Common myeloid progenitor, CD34-positive (primary cell): ENCODE measurements at regions not wholly inside any gene's neighbourhood (a gene's known extent, or its start where the extent isn't known, plus 50 kb on each side); places are given as distances from the start of the nearest gene placed in this dataset.

ENCODE experiments used
- CTCF ChIA-PET: fragments of 350-600 bp; sonication (Branson Sonifier 250); formaldehyde crosslinking; loops from one replicate; lab custom pipeline; 2021; ENCODE audit warnings: antibody characterized with exemption; lab: Charles Lee
- POLR2A ChIA-PET: fragments of 350-600 bp; sonication (Branson Sonifier 250); formaldehyde crosslinking; loops from one replicate; lab custom pipeline; 2021; ENCODE audit warnings: antibody characterized with exemption; lab: Charles Lee
- DNase-seq, 3 donors: peaks; one replicate each; pipeline versions ENCODE4 v3.0.0 to v3.0.0-alpha.2; 2013
- H3K27ac ChIP-seq, 2 experiments: 1 replicate in 1 of 2; 2 replicates in 1 of 2; pipeline ENCODE4 v1.7.0; 2013; ENCODE audit warnings: inconsistent platforms in 2 of 2, low read length in 2 of 2, mild to moderate bottlenecking in 2 of 2, low read depth in 1 of 2, moderate library complexity in 1 of 2; ENCODE audit not compliant: severe bottlenecking in 2 of 2, insufficient read depth in 1 of 2, poor library complexity in 1 of 2
- H3K27me3 ChIP-seq, 5 experiments: replicated peaks in 2 of 5; 1 replicate in 3 of 5; 2 replicates in 2 of 5; pipeline versions ENCODE4 v1.6.1 to v1.7.0; 2013; ENCODE audit warnings: low read length in 4 of 5, mild to moderate bottlenecking in 2 of 5, moderate library complexity in 2 of 5, inconsistent platforms in 1 of 5; ENCODE audit not compliant: insufficient read depth in 5 of 5, control insufficient read depth in 4 of 5
- H3K36me3 ChIP-seq, 4 experiments: 1 replicate in 2 of 4; 2 replicates in 2 of 4; pipeline versions ENCODE4 v1.6.1 to v1.7.0; 2013; ENCODE audit warnings: low read length in 3 of 4, control low read depth in 1 of 4, mild to moderate bottlenecking in 1 of 4; ENCODE audit not compliant: control insufficient read depth in 4 of 4, insufficient read depth in 4 of 4
- H3K4me1 ChIP-seq, 4 experiments: 1 replicate in 3 of 4; 2 replicates in 1 of 4; pipeline versions ENCODE4 v1.6.1 to v1.7.1; 2013; ENCODE audit warnings: low read length in 3 of 4, mild to moderate bottlenecking in 3 of 4, control low read depth in 1 of 4, inconsistent platforms in 1 of 4, moderate library complexity in 1 of 4; ENCODE audit not compliant: control insufficient read depth in 4 of 4, insufficient read depth in 4 of 4; ENCODE audit errors: control extremely low read depth in 1 of 4
- H3K4me3 ChIP-seq, 7 experiments: 1 replicate in 4 of 7; 2 replicates in 3 of 7; pipeline versions ENCODE4 v1.5.1 to v1.7.0; 2013; ENCODE audit warnings: mild to moderate bottlenecking in 7 of 7, low read length in 6 of 7, moderate library complexity in 6 of 7, inconsistent platforms in 2 of 7, low read depth in 2 of 7, control low read depth in 1 of 7; ENCODE audit not compliant: insufficient read depth in 4 of 7, control insufficient read depth in 1 of 7; ENCODE audit errors: extremely low read depth in 1 of 7
- H3K9me3 ChIP-seq, 5 experiments: 1 replicate in 4 of 5; 2 replicates in 1 of 5; pipeline versions ENCODE4 v1.6.1 to v1.7.1; 2013; ENCODE audit warnings: low read length in 4 of 5, mild to moderate bottlenecking in 2 of 5, inconsistent platforms in 1 of 5, low read depth in 1 of 5, moderate library complexity in 1 of 5; ENCODE audit not compliant: control insufficient read depth in 4 of 5, insufficient read depth in 2 of 5; ENCODE audit errors: control extremely low read depth in 1 of 5
- WGBS: methylation state at CpG from one replicate; pipeline ENCODE4 v1.1.5; 2013; ENCODE audit not compliant: insufficient coverage; 5-methylcytosine and 5-hydroxymethylcytosine counted together

- 100% methylated on average over 1 of the region's 8 CpGs for WGBS
- Histone ChIP-seq H3K9me3 (peaks cover 0 to 13% (median 1%) of the 10 kb centered on the region in 5 experiments), H3K36me3 (no peaks in the 10 kb centered on the region), H3K4me1 (no peaks in the 10 kb centered on the region), H3K27ac (no peak overlapping the region), H3K27me3 (no peaks in the 10 kb centered on the region), H3K4me3 (no peak overlapping the region)
- CTCF ChIA-PET, result no interaction called here
- DNase-seq, result no peak
- POLR2A ChIA-PET, result no interaction called here
These were observed 160.3 kb upstream of the NEBL start for GRCh38 chr10:21057436-21057835.

DNA sequence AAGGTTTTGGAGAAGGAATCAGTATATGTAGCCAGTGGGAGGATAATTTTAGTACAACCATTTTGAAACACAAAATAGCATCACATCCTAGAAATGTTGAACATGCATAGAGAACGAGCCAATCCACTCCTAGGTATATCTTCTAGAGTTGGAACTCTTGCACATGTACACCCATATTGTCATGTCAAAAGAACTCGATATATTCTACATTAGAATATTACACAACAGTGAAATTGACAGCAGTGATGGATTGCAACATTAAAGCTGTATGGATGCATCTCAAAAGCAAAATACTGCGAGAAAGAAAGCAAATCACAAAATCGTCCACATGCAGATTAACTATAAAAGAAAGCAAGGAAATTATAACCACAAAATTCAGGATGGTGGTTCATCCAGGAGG lies 159.3 kb upstream of the NEBL start:
- 100% methylated on average over 1 of the region's 4 CpGs for WGBS
- ChIA-PET POLR2A (no interaction called here), CTCF (no interaction called here)
- H3K9me3 ChIP-seq, result peaks cover 0 to 13% (median 1%) of the 10 kb centered on the region in 5 experiments
- no peak overlapping the region for H3K27ac ChIP-seq
- no peaks in the 10 kb centered on the region for H3K27me3 ChIP-seq
- no peak for DNase-seq
- no peaks in the 10 kb centered on the region for H3K4me1 ChIP-seq
- no peaks in the 10 kb centered on the region for H3K36me3 ChIP-seq
- H3K4me3 ChIP-seq, result no peak overlapping the region

DNA sequence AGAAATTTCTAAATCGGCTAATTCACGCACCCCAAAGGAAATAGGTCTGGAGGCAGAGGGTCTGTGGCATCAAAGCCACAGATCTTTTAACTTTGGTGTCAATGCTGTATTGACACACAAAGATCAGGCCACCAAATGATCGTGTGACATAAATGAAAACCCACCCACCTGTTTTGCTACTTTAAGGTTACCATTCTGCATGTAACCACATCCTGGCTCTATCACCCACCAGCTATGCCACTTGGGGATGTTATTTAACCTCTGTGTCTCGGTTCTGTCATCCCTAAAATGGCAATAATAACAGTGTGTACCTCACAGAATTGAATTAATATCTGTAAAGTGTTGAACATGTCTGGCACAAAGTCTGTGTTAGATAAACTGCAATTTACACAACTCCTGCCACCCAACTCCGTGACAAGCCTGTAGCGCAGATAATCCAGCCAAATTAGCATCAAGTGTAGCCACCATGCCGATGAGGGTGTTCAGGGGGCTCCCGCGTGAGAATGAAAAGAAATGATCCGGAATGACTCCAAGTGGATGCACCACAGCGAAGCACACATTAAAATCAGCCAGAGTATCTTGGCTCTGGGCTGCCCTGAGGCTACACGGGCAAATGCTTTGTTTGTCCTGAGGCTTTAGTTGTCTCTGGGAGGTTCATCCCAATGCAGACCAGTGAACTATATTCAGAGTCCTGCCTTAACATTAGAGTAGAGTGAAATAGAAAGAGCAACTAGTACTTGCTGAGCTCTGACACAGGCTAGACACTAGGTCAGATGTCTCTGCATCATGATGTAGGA lies 158.4 kb upstream of the NEBL start:
- Histone ChIP-seq H3K4me1 (no peaks in the 10 kb centered on the region), H3K9me3 (peaks cover 0 to 13% (median under 1%) of the 10 kb centered on the region in 5 experiments), H3K27me3 (no peaks in the 10 kb centered on the region), H3K27ac (no peak overlapping the region), H3K36me3 (no peaks in the 10 kb centered on the region), H3K4me3 (no peak overlapping the region)
- WGBS, result 91% methylated on average over 11 of the region's 12 CpGs
- no peak for DNase-seq
- ChIA-PET CTCF (no interaction called here), POLR2A (no interaction called here)

DNA sequence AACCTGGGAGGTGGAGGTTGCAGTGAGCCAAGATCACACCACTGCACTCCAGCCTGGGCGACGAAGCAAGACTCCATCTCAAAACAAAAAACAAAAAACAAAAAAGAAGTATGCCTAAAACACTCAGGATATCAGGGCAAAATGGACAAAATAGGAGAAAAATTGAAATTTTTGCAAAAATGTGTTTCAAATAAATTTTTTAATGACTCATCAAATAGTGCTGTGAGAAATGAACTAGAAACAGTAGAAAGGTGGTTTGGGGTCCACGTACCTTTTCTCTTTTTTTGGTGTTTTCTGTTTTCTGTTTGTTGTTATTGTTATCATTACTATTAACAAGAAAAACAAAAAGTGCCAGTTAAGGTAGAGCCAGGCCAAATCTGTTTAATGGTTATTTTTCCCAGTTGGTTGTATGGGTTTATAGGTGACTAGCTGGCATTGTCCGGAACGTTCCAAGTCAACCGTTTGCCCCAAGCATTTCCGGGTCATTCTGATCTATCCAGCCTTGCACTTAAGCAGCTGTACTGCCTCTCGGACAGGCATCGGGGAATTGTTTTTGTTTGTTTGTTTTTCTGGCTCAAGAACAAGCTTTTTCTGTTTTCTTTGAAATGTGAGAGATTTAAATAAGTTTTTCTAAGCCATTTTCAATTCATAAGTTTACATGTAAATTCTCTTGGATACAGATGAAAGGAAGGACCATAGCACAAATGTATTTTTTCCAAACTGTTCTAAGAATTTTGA lies 157.0 kb upstream of the NEBL start:
- ChIA-PET POLR2A (no interaction called here), CTCF (interaction anchor here (0.9 kb wide), 1 partner anchor 18 kb away, joined by 3 read pairs; no protein-coding TSS in a partner anchor)
- no CpG with 5 or more reads among the region's 9 CpGs for WGBS
- H3K4me3 ChIP-seq, result no peak overlapping the region
- H3K27me3 ChIP-seq, result no peaks in the 10 kb centered on the region
- H3K4me1 ChIP-seq, result no peaks in the 10 kb centered on the region
- no peak for DNase-seq
- no peaks in the 10 kb centered on the region for H3K36me3 ChIP-seq
- H3K27ac ChIP-seq, result no peak overlapping the region
- peaks cover 0 to 3% (median 0%) of the 10 kb centered on the region in 5 experiments for H3K9me3 ChIP-seq

- Histone ChIP-seq H3K4me3 (no peak overlapping the region), H3K27ac (no peak overlapping the region), H3K27me3 (no peaks in the 10 kb centered on the region), H3K36me3 (no peaks in the 10 kb centered on the region), H3K4me1 (no peaks in the 10 kb centered on the region), H3K9me3 (no peaks in the 10 kb centered on the region)
- DNase-seq, result no peak
- CTCF ChIA-PET, result no interaction called here
- 100% methylated on average over 1 of the region's 4 CpGs for WGBS
- POLR2A ChIA-PET, result no interaction called here
These were observed 155.6 kb upstream of the NEBL start for GRCh38 chr10:21052709-21053104.

DNA sequence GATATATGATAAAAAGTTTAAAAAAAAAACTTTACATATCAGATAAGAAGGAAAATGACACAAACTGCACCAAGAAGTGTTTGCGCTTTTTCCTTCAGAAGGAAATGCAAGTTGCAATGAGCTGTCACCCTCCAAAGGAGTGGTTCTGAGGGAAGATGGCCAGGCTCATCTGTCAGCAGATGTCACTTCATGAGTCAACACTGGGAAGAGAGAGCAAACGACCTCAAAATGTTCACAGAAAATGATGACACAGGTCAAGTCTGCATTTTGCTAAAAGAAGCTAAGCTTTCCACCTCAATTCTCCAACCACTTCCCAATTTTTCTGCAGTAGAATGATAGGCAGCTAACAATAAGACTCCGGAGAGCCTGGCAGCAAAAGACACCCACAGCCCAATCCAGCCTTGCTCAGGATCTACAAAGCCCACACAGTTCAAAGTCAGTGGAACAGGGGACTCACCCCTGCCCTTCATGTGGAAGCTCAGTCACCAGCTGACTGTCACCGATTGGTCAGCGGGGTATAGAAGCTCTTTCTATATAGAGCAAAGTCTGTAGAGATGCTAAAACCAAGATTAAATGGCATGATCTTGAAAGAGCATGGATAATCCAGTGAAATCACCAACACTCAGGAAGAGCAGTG lies 155.1 kb upstream of the NEBL start:
- 100% methylated on average over 4 of the region's 5 CpGs for WGBS
- no peaks in the 10 kb centered on the region for H3K9me3 ChIP-seq
- no peak overlapping the region for H3K27ac ChIP-seq
- ChIA-PET POLR2A (no interaction called here), CTCF (interaction anchor here (0.7 kb wide), 1 partner anchor 273 kb away, joined by 3 read pairs; no protein-coding TSS in a partner anchor)
- H3K27me3 ChIP-seq, result no peaks in the 10 kb centered on the region
- H3K4me3 ChIP-seq, result no peak overlapping the region
- no peaks in the 10 kb centered on the region for H3K36me3 ChIP-seq
- no peaks in the 10 kb centered on the region for H3K4me1 ChIP-seq
- DNase-seq, result no peak

DNA sequence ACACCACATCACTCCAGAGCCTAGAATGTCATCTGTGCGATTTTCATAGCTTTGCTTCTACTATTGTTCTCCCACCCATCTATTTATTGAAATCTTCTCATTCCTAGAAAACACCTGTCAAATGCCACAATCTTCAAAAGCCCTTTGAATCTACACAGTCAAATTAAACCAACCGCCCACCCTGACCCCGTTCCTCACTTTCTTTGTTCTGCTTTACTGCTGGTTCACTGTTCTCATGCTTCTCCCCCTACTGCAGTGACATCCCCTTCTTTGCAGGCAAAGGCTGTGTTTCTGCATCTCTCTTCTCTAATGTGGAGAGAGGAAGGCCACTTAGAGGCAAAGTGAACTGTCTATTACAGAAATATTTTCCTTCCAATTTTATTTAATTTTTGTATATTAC lies 152.4 kb upstream of the NEBL start:
- ChIA-PET CTCF (no interaction called here), POLR2A (no interaction called here)
- no peak overlapping the region for H3K27ac ChIP-seq
- H3K36me3 ChIP-seq, result no peaks in the 10 kb centered on the region
- peaks cover 0 to 3% (median 2%) of the 10 kb centered on the region in 4 experiments for H3K4me1 ChIP-seq
- no peaks in the 10 kb centered on the region for H3K9me3 ChIP-seq
- H3K27me3 ChIP-seq, result no peaks in the 10 kb centered on the region
- 93% methylated on average over 3 of the region's 3 CpGs for WGBS
- DNase-seq, result no peak
- no peak overlapping the region for H3K4me3 ChIP-seq
